ENCODE measurements at regions not wholly inside any gene's neighbourhood (a gene's known extent, or its start where the extent isn't known, plus 50 kb on each side); places are given as distances from the start of the nearest gene placed in this dataset.
"Not testable (repeated sequence)": the region's sequence is repeated elsewhere in the genome, so short reads cannot be mapped to it uniquely, and the experiment has no call there.

DNA sequence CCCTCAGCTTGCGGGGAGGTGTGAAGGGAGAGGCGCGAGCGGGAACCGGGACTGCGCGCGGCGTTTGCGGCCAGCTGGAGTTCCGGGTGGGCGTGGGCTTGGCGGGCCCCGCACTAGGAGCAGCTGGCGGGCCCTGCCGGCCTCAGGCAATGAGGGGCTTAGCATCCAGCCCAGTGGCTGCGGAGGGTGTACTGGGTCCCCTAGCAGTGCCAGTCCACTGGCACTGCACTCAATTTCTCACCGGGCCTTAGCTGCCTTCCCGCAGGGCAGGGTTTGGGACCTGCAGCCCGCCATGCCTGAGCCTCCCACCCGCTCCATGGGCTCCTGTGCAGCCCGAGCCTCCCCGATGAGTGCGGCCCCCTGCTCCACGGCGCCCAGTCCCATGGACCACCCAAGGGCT is 163.5 kb upstream of the PTCH1 start:
- not testable (repeated sequence) for FAIRE-seq

GRCh38 chr9:95679874-95680273 is 163.1 kb upstream of the PTCH1 start:
- DNase-seq (ENCODE audit: low spot score) (no peak), FAIRE-seq (no peak)

More for the DNA sequence above, 163.5 kb upstream of the PTCH1 start:
- not testable (repeated sequence) for DNase-seq (ENCODE audit: low spot score)

- FAIRE-seq (no peak), DNase-seq (ENCODE audit: low spot score) (no peak)
Observed at GRCh38 chr9:95678759-95679158, 162.0 kb upstream of the PTCH1 start.

DNA sequence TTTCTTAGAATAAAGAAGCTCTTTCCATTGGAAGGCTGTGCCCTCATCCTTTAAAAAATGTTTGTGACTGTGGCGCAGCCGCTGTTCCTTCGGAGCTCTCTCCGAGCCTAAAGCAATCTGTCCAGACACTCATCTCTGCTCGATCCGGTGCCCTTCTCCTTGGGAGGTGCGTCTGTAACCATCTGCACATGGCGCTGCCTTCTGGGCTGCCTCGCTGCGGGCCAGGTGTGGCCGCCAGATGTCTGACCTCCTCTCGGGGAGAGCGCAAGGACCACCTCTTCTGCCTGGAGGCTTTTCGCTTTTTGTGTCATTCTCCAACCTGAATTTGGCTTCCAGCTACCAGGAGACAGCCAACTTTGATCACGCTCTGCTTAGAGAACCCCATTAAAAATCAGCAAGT is 153.4 kb upstream of the PTCH1 start:
- DNase-seq (ENCODE audit: low spot score) (no peak), FAIRE-seq (no peak)

DNA sequence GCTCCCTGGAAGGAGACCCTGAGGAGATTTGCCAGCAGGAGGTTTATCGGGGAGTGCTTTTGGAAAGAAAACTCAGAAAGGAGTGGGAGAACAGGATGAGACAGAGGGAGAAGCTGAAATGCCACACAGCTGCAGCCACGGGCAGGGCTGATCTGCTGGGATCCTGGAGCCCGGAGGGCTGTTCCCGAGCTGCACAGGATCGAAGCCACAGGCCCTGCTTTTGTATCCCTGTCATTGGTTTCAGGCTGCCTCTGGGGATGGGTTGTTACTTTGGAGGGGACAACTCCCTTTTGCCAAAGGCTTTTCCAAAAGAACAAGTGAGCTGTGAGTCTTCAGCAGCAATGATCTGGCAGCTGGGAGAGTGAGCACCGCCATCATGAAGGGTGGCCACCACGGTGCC is 152.5 kb upstream of the PTCH1 start:
- FAIRE-seq: no peak
- DNase-seq (ENCODE audit: low spot score): no peak

DNA sequence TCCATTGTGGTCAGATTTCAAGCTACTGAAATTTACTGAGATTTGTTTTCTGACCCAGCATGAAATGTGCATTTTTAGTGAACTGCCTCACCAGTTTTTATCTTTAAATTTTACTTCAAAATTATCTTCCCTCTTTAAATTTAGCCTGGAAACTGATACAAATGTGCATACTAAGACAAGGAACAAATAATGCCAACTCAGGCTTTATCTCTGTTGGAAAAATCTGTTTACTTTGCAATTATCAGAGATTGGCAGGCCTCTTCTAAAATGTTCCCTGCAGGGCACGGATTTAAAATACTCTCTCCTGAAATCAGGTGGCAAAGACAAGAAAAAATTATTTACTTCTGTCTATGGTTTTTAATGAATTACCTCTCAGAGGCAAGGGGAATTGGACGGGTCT is 151.0 kb upstream of the PTCH1 start:
- DNase-seq (ENCODE audit: low spot score): no peak

DNA sequence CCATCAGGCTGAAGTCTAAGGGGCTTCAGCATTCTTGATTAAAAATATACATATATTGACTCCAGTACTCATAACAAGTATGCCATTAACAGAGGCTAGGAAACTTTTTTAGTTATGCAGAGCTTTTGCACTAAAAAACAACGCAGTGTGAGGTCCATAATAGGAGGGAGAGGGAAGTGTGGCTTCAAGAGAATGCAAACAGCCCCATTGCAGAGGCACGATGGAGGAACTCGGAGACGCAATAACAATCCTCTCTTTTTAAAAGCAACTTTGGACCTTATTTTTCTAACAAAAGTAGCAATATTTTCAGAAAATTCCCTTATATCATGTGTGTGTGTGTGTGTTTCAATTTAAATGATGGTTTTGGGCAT is 150.0 kb upstream of the PTCH1 start:
- FAIRE-seq (no peak), DNase-seq (ENCODE audit: low spot score) (no peak)

More for the DNA sequence above, 151.0 kb upstream of the PTCH1 start:
- no peak for FAIRE-seq

DNA sequence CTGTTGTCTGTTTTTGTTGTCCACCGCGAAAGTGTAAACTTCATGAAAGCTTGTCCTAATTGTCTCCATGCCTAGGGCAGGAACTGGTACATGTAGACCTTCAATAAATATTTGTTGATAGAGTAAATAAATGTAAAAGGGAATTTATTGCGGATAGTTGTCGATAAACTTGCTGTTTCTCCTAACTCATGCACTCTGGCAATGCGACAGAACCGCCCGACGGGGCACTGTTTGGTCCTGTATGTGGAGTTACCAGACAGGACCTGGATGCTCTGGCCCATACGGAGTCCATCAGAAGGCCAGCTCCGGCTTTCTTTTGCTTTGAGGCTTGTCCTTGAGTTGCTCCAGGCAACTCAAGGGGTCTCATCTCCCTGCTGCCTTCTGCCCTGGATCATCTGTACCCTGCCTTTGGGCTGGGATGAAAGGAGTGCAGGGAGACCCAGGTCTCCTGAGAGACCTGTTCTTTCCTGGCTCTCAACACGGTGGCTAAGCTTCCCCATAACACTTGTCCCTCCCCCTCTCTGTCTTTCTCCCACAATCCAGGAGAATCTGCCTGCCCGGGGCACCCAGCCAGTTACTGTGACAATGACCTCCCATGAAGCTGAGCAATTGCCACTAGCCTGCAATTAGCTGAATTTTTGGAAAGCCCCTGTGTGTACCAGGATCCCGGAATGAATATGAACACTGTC is 149.5 kb upstream of the PTCH1 start:
- FAIRE-seq (no peak), DNase-seq (ENCODE audit: low spot score) (no peak)

DNA sequence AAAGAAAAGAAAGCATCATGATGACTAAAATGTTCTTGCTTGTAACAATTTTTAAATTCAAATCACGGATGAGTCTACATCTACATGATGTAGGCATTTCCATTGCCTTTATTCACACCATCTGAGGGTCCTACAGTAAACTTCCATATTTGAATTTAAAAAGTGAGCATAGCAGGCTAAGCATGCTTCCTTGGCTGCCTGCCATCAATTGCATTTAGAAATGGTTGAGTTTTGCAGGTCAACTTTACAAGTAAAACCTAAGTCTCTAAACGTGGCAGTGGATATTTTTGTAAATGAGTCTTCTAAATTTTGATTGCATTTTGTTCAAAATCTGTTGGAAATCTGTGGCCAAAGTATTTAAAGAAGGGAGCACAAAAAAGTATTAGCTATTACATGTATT is 136.5 kb upstream of the PTCH1 start:
- no peak for DNase-seq (ENCODE audit: low spot score)
- no peak for FAIRE-seq

DNA sequence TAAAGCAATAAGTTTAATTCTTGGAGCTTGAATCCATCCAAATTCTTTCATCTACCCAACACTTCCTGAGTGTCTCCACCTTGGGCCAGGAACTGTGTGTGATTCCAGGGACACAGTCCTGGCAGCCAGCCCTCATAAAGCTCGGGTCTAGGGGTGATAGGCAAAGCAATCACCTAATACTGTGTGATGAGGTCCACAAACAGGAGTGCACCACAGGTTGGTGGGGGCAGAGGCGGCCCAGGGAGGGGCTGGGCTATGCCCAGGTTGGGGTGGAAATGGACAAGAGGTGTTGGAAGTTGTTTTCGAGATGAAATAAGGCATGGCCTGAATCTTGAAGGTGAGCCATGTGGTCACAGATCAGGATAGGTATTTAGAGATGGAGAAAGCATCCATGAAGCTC is 133.9 kb upstream of the PTCH1 start:
- no peak for FAIRE-seq
- DNase-seq (ENCODE audit: low spot score): no peak

- peak; percentile 39 for DNase-seq (ENCODE audit: low spot score)
- no peak for FAIRE-seq
Observed at GRCh38 chr9:95649801-95650213, 133.0 kb upstream of the PTCH1 start.

- no peak for FAIRE-seq
- no peak for DNase-seq (ENCODE audit: low spot score)
Observed at GRCh38 chr9:95648225-95648624, 131.5 kb upstream of the PTCH1 start.

- FAIRE-seq (no peak), DNase-seq (ENCODE audit: low spot score) (no peak)
Observed at GRCh38 chr9:95645992-95646391, 129.2 kb upstream of the PTCH1 start.

DNA sequence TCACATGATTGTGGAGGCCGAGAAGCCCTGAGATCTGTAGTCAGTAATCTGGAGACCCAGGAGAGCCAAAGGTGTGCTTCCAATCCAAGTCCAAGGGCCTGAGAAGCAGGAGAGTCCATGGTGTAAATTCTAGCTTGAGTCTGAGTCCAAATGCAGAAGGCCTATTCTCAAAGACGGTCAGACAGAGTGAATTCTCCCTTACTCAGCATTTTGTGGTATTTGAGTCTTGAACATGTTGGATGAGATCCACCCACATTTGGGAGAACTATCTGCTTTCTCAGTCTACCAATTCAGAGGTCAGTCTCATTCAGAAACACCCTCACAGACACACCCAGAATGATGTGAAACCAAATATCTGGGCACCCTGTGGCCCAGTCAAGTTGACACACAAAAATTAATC is 128.8 kb upstream of the PTCH1 start:
- DNase-seq (ENCODE audit: low spot score): no peak
- no peak for FAIRE-seq

GRCh38 chr9:95644377-95644776 is 127.6 kb upstream of the PTCH1 start:
- no peak for DNase-seq (ENCODE audit: low spot score)
- no peak for FAIRE-seq

GRCh38 chr9:95643619-95644018 is 126.8 kb upstream of the PTCH1 start:
- DNase-seq (ENCODE audit: low spot score): no peak
- no peak for FAIRE-seq

- FAIRE-seq: no peak
- DNase-seq (ENCODE audit: low spot score): no peak
Observed at GRCh38 chr9:95642189-95642588, 125.4 kb upstream of the PTCH1 start.

DNA sequence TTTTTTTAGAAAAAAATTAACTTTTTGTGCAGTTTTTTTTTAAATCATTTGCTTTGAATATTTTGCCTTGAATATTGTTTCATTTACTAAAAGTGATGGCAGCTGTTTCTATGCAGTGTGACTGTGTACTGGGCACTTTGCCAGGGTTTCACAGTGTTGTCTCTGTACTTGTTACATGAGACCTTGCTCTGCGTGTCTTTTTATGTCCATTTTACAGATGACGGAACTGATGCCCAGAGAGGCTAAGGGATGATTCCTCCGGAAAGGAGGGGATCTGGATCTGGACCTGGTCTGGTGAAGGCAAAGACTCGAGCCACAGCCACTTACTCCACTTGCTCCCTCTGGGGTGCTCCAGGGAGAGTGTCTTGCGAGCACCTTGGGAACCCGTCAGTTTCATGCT is 124.8 kb upstream of the PTCH1 start:
- FAIRE-seq (no peak), DNase-seq (ENCODE audit: low spot score) (no peak)

DNA sequence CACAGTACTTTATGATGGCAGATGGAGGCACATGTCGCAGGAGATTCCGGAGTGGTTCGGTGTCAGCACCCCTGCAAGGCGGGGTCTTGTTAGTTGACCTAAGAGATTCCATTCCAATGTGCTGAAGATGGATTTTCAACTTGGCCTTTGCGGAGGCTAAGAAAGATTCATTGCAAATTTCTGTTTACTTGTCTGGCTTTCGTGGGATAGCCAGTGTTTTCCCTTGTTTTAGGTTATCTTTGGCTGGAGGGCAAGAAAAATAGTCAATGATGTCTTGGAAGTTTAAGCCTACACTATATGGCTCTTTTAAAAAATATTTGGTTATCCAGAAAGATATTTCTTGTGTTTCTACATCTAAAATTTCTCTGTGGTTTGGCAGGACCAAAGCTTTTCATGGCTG is 123.6 kb upstream of the PTCH1 start:
- no peak for DNase-seq (ENCODE audit: low spot score)
- no peak for FAIRE-seq

DNA sequence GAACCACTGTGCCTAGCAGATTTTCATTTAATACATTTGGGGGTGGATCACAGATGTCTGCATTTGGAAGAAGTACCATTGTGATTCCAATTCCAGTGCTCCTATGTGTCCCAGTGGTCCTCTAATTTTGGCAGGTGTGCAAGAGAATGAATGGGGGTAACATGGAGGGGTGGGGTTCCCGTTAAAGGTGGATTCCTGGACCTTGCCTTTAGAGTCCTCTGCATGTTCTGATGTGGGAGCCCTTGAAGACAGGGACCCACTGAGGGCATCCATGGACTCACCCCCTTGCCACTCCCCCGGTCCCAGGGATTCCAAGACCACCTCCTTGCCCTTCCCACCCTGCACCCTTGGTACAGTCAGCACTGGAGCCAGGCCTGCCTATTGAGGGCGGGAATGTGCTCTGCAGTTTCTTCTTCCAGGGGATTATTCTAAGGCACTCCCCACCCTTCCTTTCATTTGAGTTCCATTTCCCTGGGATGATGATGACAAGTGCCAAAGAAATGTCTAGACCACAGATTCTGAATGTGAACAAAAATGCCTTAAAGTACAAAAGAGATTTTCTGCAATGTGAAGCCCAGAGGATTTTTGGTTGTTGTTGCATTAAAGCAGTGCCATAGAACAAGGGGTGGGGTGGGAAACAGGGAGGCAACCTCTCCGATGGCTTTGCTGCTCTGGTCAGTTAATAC is 119.4 kb upstream of the PTCH1 start:
- DNase-seq (ENCODE audit: low spot score) (no peak), FAIRE-seq (no peak)

DNA sequence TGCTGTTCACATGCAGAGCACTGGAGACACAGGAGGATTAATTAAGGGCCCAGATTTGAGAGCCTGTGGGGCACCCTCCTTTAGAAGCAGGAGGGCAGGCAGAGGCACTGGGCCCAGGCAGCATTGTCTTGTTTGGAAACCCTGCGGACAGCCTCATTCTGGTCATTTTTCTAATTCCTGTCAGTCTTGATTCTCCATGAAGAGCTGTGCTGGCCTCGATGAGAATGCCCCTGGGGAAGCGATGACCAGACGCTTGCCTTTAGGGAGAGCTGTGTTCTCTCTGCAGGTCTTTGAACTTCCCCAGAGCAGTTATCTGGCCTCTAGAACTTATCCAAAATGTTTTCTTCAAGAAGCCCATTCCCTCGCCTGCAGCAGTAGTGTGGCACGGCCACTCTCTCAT is 117.8 kb upstream of the PTCH1 start:
- FAIRE-seq: no peak
- no peak for DNase-seq (ENCODE audit: low spot score)

- FAIRE-seq (no peak), DNase-seq (ENCODE audit: low spot score) (no peak)
Observed at GRCh38 chr9:95634114-95634513, 117.3 kb upstream of the PTCH1 start.

DNA sequence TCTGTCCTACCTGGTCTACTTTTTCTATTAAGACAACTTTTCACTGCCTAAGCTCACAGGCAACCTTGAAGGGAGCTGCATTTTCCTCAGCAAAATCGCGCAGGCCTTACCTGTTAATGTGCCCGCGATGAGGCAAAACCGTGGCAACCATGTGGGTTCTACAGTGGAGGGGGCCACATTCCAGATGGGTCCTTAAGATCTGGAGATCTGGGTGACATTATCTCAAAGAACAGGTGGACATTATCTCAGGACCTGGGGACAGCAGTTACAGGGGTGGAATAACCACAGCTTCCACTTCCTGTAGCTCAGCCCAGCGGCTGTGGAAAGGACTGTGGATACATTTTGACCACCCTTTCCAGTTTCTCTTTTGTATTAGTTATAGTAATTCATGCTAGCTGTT is 112.8 kb upstream of the PTCH1 start:
- FAIRE-seq (no peak), DNase-seq (ENCODE audit: low spot score) (no peak)

Data from urothelium cell line (cell line).